Neural crest cell (in vitro differentiated cells): ENCODE measurements at regions not wholly inside any gene's neighbourhood (a gene's known extent, or its start where the extent isn't known, plus 50 kb on each side); places are given as distances from the start of the nearest gene placed in this dataset.
A peak's percentile ranks its signal among the peaks of the same experiment; 100 is the strongest.

Experiments
- DNase-seq: peaks from one replicate; pipeline ENCODE4 v3.0.0; 2021; ENCODE audit warnings: low read depth, mixed read lengths, low spot score
- H3K27ac Mint-ChIP-seq: one replicate; pipeline ENCODE4 v1.8.0; 2021; ENCODE audit warnings: mild to moderate bottlenecking, mixed read lengths; ENCODE audit not compliant: unreplicated experiment
- H3K27me3 Mint-ChIP-seq: 2 replicates; pipeline ENCODE4 v1.8.0; 2021; ENCODE audit warnings: low read depth, mild to moderate bottlenecking, mixed read lengths
- H3K36me3 Mint-ChIP-seq: 2 replicates; pipeline ENCODE4 v1.8.0; 2021; ENCODE audit warnings: low read depth, mild to moderate bottlenecking, mixed read lengths
- H3K4me1 Mint-ChIP-seq: 2 replicates; pipeline ENCODE4 v1.8.0; 2021; ENCODE audit warnings: mixed read lengths
- H3K4me3 Mint-ChIP-seq: one replicate; pipeline ENCODE4 v1.8.0; 2021; ENCODE audit warnings: mild to moderate bottlenecking, mixed read lengths
- H3K9me3 Mint-ChIP-seq: 2 replicates; pipeline ENCODE4 v1.8.0; 2021; ENCODE audit warnings: mixed read lengths
- CTCF ChIP-seq: fragments of 200-600 bp; sonication (generic); conservative IDR thresholded peaks from 2 replicates; pipeline ENCODE4 v1.5.0; 2021; ENCODE audit warnings: antibody characterized with exemption, mild to moderate bottlenecking

GRCh38 chr12:25816637-25817036 is 141.8 kb upstream of the RASSF8 start:
- no peak overlapping the region for H3K27ac Mint-ChIP-seq
- TF ChIP-seq CTCF = no peak
- no peak for DNase-seq
- H3K36me3 Mint-ChIP-seq = no peaks in the 10 kb centered on the region
- peaks cover 11% of the 10 kb centered on the region for H3K4me1 Mint-ChIP-seq
- no peak overlapping the region for H3K4me3 Mint-ChIP-seq
- H3K9me3 Mint-ChIP-seq = no peaks in the 10 kb centered on the region
- no peaks in the 10 kb centered on the region for H3K27me3 Mint-ChIP-seq

GRCh38 chr12:25817166-25817565 is 141.3 kb upstream of the RASSF8 start:
- peaks cover 11% of the 10 kb centered on the region for H3K4me1 Mint-ChIP-seq
- H3K27me3 Mint-ChIP-seq = no peaks in the 10 kb centered on the region
- H3K9me3 Mint-ChIP-seq = no peaks in the 10 kb centered on the region
- TF ChIP-seq CTCF = no peak
- no peak overlapping the region for H3K27ac Mint-ChIP-seq
- no peak for DNase-seq
- no peaks in the 10 kb centered on the region for H3K36me3 Mint-ChIP-seq
- H3K4me3 Mint-ChIP-seq = no peak overlapping the region

- DNase-seq = no peak
Observed at GRCh38 chr12:25818596-25819390, 139.7 kb upstream of the RASSF8 start.

GRCh38 chr12:25819691-25820090 is 138.8 kb upstream of the RASSF8 start:
- no peak for TF ChIP-seq CTCF
- no peaks in the 10 kb centered on the region for H3K27me3 Mint-ChIP-seq
- H3K27ac Mint-ChIP-seq = no peak overlapping the region
- no peaks in the 10 kb centered on the region for H3K9me3 Mint-ChIP-seq
- DNase-seq = no peak
- H3K36me3 Mint-ChIP-seq = no peaks in the 10 kb centered on the region
- peak overlapping the region; percentile 17 for H3K4me3 Mint-ChIP-seq
- H3K4me1 Mint-ChIP-seq = peaks cover 11% of the 10 kb centered on the region

More at GRCh38 chr12:25818596-25819390, 139.7 kb upstream of the RASSF8 start:
- peaks cover 11% of the 10 kb centered on the region for H3K4me1 Mint-ChIP-seq
- TF ChIP-seq CTCF = no peak
- no peak overlapping the region for H3K4me3 Mint-ChIP-seq
- no peaks in the 10 kb centered on the region for H3K36me3 Mint-ChIP-seq
- no peaks in the 10 kb centered on the region for H3K9me3 Mint-ChIP-seq
- H3K27ac Mint-ChIP-seq = no peak overlapping the region
- no peaks in the 10 kb centered on the region for H3K27me3 Mint-ChIP-seq

- TF ChIP-seq CTCF = no peak
- H3K4me3 Mint-ChIP-seq = no peak overlapping the region
- no peak for DNase-seq
- no peaks in the 10 kb centered on the region for H3K27me3 Mint-ChIP-seq
- H3K4me1 Mint-ChIP-seq = peaks cover 11% of the 10 kb centered on the region
- no peak overlapping the region for H3K27ac Mint-ChIP-seq
- H3K36me3 Mint-ChIP-seq = no peaks in the 10 kb centered on the region
- no peaks in the 10 kb centered on the region for H3K9me3 Mint-ChIP-seq
Observed at GRCh38 chr12:25822281-25822680, 136.2 kb upstream of the RASSF8 start.
